ENCODE measurements at regions not wholly inside any gene's neighbourhood (a gene's known extent, or its start where the extent isn't known, plus 50 kb on each side); places are given as distances from the start of the nearest gene placed in this dataset.
"Not testable (repeated sequence)": the region's sequence is repeated elsewhere in the genome, so short reads cannot be mapped to it uniquely, and the experiment has no call there.

DNA sequence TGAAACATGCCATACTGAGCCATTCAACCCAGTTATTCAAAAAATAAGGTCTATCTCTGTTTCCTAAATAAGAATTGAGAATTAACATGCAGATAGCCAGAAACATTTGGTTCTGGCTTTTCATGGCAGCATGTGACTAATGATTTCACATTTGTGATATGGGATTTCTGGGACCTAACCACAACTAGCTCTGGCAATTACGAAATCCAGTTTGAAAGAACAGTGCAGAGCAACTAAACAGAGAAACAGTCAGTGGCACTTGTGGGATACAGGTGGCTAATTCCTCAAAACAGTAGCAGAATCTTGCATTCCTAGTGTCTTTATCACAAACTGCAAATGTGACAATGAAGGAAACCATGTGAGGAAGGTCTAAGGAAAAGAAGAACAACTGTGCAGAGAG is 637.8 kb upstream of the CHAC2 start:
- TF ChIP-seq POLR2A (IDR thresholded peaks at IDR 0.05), result no peak

DNA sequence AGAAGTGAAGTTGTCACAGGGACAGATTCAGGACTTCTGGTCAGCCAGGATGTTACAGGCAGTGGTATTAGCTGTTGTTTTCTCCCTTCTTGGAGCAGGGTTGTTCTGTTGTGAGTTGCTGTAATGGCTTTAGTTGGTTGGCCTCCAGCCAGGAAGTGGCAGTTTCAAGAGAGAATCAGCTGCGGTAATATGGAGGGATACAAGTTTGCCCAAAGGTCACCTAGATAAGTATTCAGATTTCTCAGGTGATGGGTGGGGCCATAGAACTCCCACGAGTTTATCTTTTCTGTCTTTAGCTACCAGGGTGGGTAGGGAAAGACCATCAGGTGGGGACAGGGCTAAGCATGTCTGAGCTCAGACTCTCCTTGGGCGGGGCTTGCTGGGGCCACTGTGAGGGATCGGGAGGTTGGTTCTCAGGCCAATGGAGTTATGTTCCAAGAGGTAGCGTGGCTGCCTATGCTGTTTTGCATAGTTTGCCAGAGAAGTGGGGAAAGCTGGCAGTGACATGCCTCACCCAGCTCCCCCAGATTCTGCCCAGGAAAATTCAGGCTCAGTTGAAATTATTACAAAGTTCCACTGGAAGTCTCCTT is 640.4 kb upstream of the CHAC2 start:
- in situ Hi-C loops (cut with MboI; ENCODE audit: low pct_ligation_motif_present in 1 of 4, low pct_unique_long_range_greater_than_20kb in 1 of 4, low sequenced_read_pairs in 3 of 4) (no loop called here), intact Hi-C loops (cut with DNase I; ENCODE audit: low total_unique reads) (no loop called here)
- peak; percentile 56 for DNase-seq
- H3K27ac ChIP-seq, result no peak overlapping the region
- H3K36me3 ChIP-seq, result no peaks in the 10 kb centered on the region
- H3K4me1 ChIP-seq, result peaks cover 0 to 7% (median 0%) of the 10 kb centered on the region in 4 donors
- TF ChIP-seq POLR2A (IDR thresholded peaks at IDR 0.05) (no peak), EP300 (IDR thresholded peaks at IDR 0.05; ENCODE audit: low read depth) (no peak), POLR2AphosphoS5 (IDR thresholded peaks at IDR 0.05) (no peak)
- TF ChIP-seq, protein P1, sequence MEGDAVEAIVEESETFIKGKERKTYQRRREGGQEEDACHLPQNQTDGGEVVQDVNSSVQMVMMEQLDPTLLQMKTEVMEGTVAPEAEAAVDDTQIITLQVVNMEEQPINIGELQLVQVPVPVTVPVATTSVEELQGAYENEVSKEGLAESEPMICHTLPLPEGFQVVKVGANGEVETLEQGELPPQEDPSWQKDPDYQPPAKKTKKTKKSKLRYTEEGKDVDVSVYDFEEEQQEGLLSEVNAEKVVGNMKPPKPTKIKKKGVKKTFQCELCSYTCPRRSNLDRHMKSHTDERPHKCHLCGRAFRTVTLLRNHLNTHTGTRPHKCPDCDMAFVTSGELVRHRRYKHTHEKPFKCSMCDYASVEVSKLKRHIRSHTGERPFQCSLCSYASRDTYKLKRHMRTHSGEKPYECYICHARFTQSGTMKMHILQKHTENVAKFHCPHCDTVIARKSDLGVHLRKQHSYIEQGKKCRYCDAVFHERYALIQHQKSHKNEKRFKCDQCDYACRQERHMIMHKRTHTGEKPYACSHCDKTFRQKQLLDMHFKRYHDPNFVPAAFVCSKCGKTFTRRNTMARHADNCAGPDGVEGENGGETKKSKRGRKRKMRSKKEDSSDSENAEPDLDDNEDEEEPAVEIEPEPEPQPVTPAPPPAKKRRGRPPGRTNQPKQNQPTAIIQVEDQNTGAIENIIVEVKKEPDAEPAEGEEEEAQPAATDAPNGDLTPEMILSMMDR (IDR thresholded peaks at IDR 0.05), result no peak
- 55% methylated on average over 5 of the region's 5 CpGs; no CpG with 5 or more reads in 1 of the 2 donors for WGBS, 2 donors (ENCODE audit: low coverage in 1 of 2)
- H3K27me3 ChIP-seq, result no peaks in the 10 kb centered on the region
- no peaks in the 10 kb centered on the region for H3K9me3 ChIP-seq
- no peak overlapping the region for H3K4me3 ChIP-seq

More for the DNA sequence above, 637.8 kb upstream of the CHAC2 start:
- intact Hi-C loops (cut with DNase I; ENCODE audit: low total_unique reads), result no loop called here
- Histone ChIP-seq H3K4me1 (peaks cover 0 to 7% (median 0%) of the 10 kb centered on the region in 4 donors), H3K36me3 (no peaks in the 10 kb centered on the region), H3K4me3 (no peak overlapping the region), H3K27ac (no peak overlapping the region), H3K27me3 (no peaks in the 10 kb centered on the region), H3K9me3 (no peaks in the 10 kb centered on the region)
- no peak for DNase-seq
- 61% methylated on average over 1 of the region's 1 CpG; no CpG with 5 or more reads in 1 of the 2 donors for WGBS, 2 donors (ENCODE audit: low coverage in 1 of 2)
- in situ Hi-C loops (cut with MboI; ENCODE audit: low pct_ligation_motif_present in 1 of 4, low pct_unique_long_range_greater_than_20kb in 1 of 4, low sequenced_read_pairs in 3 of 4), result no loop called here

DNA sequence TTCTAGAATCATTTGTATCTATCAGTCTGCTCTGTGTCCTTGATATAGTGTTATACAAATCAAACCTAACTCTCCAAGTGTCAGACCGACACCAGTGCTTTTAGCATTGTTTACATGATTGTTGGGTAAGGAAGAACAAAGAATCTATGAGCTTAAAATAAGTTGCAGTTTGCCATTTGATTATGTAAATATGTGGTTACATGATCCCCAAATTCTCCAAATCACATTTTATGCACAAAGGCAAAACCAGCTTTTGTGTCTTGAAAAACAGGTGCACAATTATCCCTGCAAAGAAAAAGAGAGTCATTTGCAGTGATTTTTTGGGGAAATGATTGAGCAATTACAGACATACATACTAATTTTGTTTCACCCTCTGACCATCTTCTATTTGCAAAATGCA is 652.6 kb upstream of the CHAC2 start:
- no peak for TF ChIP-seq EP300 (IDR thresholded peaks at IDR 0.05; ENCODE audit: low read depth)
- TF ChIP-seq, protein P1 (IDR thresholded peaks at IDR 0.05), result no peak
- no peak for TF ChIP-seq POLR2AphosphoS5 (IDR thresholded peaks at IDR 0.05)
- TF ChIP-seq POLR2A (IDR thresholded peaks at IDR 0.05), result no peak
- no peaks in the 10 kb centered on the region for H3K4me1 ChIP-seq
- WGBS, 2 donors (ENCODE audit: low coverage in 1 of 2), result 78 to 88% methylated on average over 1 of the region's 1 CpG
- in situ Hi-C loops (cut with MboI; ENCODE audit: low pct_ligation_motif_present in 1 of 4, low pct_unique_long_range_greater_than_20kb in 1 of 4, low sequenced_read_pairs in 3 of 4) (no loop called here), intact Hi-C loops (cut with DNase I; ENCODE audit: low total_unique reads) (no loop called here)
- no peaks in the 10 kb centered on the region for H3K36me3 ChIP-seq
- no peaks in the 10 kb centered on the region for H3K9me3 ChIP-seq
- H3K27me3 ChIP-seq, result no peaks in the 10 kb centered on the region
- no peak overlapping the region for H3K4me3 ChIP-seq
- H3K27ac ChIP-seq, result no peak overlapping the region
- DNase-seq, result no peak

DNA sequence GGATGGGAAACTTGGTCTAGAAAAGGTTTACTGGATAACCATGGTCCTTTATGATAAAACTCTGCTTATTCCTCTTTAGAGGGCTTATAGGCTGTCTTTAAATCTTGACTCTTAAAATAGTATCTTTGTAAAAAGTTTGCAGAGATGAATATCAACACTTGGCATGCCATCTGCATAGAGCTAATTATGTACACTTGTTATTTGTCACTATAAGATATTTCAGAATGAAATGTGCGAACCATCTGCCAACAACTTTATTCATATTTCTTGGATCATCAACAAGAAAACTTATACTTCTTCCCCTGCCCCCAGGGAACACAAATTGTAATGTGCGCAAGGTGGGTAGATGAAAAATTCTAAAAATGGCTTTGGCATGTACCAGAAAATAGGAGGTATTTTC is 653.0 kb upstream of the CHAC2 start:
- H3K27me3 ChIP-seq, result no peaks in the 10 kb centered on the region
- DNase-seq, result no peak
- H3K4me3 ChIP-seq, result no peak overlapping the region
- in situ Hi-C loops (cut with MboI; ENCODE audit: low pct_ligation_motif_present in 1 of 4, low pct_unique_long_range_greater_than_20kb in 1 of 4, low sequenced_read_pairs in 3 of 4), result no loop called here
- intact Hi-C loops (cut with DNase I; ENCODE audit: low total_unique reads), result no loop called here
- no peaks in the 10 kb centered on the region for H3K4me1 ChIP-seq
- H3K36me3 ChIP-seq, result no peaks in the 10 kb centered on the region
- TF ChIP-seq, protein P1 (IDR thresholded peaks at IDR 0.05), result no peak
- no peak for TF ChIP-seq EP300 (IDR thresholded peaks at IDR 0.05; ENCODE audit: low read depth)
- TF ChIP-seq POLR2AphosphoS5 (IDR thresholded peaks at IDR 0.05), result no peak
- TF ChIP-seq POLR2A (IDR thresholded peaks at IDR 0.05), result no peak
- no peaks in the 10 kb centered on the region for H3K9me3 ChIP-seq
- H3K27ac ChIP-seq, result no peak overlapping the region
- WGBS, 2 donors (ENCODE audit: low coverage in 1 of 2), result 88 to 92% methylated on average over 2 of the region's 2 CpGs

DNA sequence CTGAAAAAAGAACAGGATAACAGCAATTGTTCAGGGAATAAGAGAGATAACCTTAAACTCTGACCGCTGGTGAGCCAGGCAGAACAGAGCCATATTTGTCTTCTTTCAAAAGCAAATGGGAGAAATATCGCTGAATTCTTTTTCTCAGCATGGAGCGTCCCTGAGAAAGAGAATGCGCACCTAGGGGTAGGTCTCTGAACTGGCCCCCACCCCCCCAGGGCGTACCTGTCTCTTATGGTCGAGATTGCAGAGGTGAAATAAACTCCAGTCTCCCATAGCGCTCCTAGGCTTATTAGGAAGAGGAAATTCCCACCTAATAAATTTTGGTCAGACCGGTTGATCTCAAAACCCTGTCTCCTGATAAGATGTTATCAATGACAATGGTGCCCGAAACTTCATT is 655.2 kb upstream of the CHAC2 start:
- H3K27ac ChIP-seq; H3K36me3 ChIP-seq; H3K4me1 ChIP-seq; in situ Hi-C loops (cut with MboI; ENCODE audit: low pct_ligation_motif_present in 1 of 4, low pct_unique_long_range_greater_than_20kb in 1 of 4, low sequenced_read_pairs in 3 of 4); intact Hi-C loops (cut with DNase I; ENCODE audit: low total_unique reads); DNase-seq; H3K9me3 ChIP-seq; H3K4me3 ChIP-seq; H3K27me3 ChIP-seq: not testable (repeated sequence)
- 79 to 100% methylated on average over 1 to 9 of the region's 9 CpGs for WGBS, 2 donors (ENCODE audit: low coverage in 1 of 2)

Measured in transverse colon (tissue), 4 donors.